ENCODE measurements at regions not wholly inside any gene's neighbourhood (a gene's known extent, or its start where the extent isn't known, plus 50 kb on each side); places are given as distances from the start of the nearest gene placed in this dataset.

DNA sequence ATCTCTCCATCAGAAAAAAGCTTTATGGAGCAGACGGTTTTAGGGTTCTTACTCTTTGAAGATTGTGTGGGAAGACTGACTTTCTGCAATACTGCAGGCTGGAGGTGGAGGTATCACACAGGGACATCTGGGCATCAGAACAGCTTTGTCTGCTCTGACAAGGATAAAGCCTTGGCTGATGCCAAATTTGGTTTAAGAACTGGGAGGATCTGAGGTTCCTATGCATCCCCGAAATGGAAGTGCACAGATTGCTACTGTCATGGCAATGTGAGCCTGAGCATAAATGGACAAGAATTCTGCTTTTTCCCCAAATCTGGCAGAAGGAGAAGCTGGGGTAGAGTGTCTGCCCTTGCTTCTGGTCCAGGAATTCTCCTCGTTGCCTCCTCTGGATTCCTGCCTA lies 424.3 kb downstream of the SLC4A3 start:
- no peak for ATAC-seq
- DNase-seq = no peak
- intact Hi-C loops (cut with DNase I, micrococcal nuclease) = no loop called here

DNA sequence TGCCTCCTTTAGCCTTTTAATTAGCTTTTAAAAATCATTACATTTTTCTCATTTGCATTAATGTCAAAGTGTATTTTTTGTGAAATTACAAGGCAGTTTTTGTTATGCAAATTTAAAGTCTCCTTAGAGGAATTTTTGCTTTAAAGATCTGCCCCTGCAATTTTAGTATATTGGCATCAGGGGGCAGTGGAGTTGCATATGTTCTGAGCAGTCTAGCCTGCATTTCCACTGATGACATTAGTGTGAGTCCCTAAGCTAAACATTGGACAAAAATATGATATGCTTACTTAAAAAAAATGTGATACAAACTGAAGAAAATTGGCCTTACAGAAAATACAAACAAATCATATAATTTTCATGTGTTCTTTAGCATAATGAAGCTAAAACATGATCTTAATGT lies 426.5 kb downstream of the SLC4A3 start:
- intact Hi-C loops (cut with DNase I, micrococcal nuclease) = no loop called here
- DNase-seq (no peak), ATAC-seq (no peak)

DNA sequence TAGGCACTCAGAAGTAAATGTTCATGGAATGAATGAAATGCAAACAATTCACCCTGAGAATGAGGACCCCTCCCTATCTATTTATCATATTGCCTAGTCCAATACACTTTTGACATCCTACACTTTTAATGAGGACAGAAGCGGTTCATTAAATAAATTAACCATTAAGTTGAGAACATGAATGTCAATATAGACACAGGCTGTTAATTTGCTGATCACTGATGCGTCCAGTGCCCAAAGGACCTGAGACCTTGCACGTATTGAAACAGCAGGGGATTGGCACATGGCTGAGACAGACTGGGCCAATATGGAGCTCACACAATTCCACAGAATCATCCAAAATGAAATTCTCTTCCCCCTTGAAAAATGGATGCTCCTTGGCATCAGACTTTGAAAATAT lies 430.0 kb downstream of the SLC4A3 start:
- no peak for ATAC-seq
- DNase-seq = no peak
- intact Hi-C loops (cut with DNase I, micrococcal nuclease) = no loop called here

DNA sequence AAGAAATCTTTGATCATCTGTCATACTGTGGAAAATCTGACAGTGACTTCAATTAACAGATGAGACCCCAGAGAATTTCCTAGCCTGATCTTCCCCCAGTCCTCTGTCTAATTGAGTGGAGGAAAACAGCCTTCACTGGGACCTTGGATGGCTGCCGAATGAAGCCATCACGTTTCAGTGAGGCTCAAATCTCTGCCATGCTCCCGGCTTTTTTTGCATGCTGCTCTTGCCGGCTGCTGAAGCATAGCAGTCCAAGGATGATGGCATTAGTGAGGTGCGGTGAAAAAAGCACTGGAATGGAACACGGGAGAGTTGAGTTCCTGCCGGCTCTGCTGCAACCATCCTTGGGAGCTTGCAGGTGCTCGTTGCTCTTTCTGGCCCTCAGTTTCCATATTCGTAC lies 430.5 kb downstream of the SLC4A3 start:
- DNase-seq = no peak
- ATAC-seq = no peak
- intact Hi-C loops (cut with DNase I, micrococcal nuclease) = no loop called here

DNA sequence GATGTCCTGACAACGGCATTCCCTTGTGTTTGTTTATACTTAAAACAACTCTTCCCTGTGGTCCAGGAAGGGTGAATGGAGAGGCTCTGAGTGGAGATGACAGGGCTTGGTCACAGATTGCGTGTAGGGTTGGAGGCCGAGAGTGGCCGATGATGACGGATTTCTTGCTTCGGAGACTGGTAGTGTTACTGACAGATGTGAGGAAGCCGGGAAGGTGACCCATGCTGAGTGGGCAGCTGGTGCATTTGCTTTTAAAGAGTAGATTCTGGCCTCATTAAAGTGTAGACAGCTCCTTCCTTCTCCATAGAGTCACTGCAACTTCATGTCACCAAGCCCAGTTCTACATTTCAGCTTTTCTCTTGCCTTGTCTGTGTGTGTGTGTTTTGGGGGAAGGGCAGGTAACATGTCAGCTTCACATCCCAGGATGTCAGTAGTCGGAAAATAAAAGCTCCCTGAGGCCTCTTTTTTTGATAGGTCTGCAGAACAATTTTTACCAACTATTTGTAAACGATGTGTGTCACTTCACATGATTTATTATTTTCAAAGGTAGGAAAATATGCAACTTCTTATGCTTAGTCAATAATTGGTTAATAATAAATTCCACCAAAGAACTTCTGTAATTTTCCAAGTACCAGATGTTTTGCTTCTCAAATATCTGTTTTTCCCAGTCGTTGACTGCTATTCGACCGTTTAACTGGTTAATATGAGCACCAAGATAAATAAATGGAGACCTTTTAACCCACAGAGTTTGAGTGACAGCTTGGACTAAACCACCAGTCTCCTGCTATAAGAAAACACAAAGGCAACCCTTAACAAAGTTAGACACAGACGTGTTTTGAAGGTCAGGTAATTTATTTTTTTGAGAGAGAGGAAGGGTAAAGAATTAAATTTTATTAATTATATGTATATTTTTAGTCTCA lies 436.9 kb downstream of the SLC4A3 start:
- no peak for ATAC-seq
- DNase-seq = no peak
- intact Hi-C loops (cut with DNase I, micrococcal nuclease) = no loop called here

DNA sequence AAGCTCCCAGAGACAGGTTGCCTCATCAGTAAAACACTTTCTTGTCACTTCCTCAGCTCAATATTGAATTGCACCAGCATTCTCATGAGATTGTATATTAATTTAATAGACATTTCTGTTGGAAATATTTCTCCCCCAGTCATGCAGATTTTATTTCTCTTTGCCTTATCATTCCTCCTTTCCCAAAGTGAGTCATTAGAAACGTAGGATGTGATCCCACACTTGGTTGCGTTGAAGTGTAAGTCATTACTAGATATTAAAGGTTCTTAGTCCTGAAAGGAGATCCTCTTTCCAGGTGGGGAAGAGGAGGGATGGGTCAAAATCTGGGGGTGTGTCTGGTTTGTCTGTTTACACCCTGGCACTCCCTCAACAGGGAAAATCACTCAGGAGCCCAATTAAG lies 438.2 kb downstream of the SLC4A3 start:
- DNase-seq (no peak), ATAC-seq (no peak)
- intact Hi-C loops (cut with DNase I, micrococcal nuclease) = no loop called here

DNA sequence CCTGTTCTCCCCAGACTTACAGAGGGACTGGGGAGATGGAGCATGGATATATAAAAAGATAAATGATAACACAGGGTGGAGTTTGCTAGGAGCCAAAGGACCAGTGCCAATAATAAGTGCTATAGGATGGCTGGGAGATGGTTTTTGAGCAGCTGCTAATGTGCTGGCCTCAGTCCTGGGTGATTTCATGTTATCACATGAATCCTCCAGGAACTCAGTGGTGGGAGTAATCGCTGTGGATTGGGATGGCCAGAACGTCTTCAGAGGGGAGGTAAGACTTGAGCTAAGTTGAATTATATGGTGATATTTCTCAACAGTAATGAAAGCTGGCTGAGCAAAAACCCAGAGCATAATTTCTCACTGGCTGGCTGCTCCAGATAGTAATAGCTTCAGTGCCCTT lies 441.4 kb downstream of the SLC4A3 start:
- no peak for DNase-seq
- ATAC-seq = no peak
- intact Hi-C loops (cut with DNase I, micrococcal nuclease) = no loop called here

DNA sequence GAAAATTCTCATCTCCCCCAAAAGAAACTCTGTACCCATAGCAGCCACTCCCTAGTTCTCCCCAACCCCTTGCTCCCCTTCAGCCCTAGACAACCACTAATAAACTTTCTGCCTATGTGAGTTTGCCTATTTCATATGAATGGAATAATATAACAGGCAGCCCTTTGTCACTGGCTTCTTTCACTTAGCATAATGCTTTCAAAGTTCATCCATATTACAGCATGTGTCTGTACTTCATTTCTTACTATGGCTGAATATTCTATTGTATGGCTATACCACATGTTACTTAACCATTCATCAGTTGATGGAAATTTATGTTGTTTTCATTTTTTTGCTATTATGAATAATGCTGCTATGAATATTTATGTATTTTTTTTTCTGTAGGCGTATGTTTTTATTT lies 442.9 kb downstream of the SLC4A3 start:
- ATAC-seq (no peak), DNase-seq (no peak)
- intact Hi-C loops (cut with DNase I, micrococcal nuclease) = no loop called here

DNA sequence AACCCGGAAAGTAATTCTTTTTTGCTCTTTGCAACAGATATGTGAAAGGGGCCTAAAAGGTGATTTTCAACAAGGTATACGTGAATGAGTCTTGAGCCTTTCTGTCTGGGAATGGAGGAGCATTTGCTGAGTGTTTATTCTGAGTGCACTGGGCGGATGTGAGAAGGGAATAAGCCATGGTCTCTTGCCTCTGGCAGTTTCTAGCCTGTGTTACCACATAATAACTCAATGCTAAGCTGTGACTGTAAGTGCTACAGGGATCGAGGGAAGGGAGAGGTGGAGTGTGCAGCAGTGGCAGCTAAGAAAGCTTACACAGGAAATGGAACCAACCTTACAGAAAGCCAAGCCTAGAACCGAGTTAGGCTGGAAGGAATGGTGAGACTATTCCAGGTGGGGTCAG lies 444.3 kb downstream of the SLC4A3 start:
- no peak for DNase-seq
- ATAC-seq = no peak
- intact Hi-C loops (cut with DNase I, micrococcal nuclease) = no loop called here

DNA sequence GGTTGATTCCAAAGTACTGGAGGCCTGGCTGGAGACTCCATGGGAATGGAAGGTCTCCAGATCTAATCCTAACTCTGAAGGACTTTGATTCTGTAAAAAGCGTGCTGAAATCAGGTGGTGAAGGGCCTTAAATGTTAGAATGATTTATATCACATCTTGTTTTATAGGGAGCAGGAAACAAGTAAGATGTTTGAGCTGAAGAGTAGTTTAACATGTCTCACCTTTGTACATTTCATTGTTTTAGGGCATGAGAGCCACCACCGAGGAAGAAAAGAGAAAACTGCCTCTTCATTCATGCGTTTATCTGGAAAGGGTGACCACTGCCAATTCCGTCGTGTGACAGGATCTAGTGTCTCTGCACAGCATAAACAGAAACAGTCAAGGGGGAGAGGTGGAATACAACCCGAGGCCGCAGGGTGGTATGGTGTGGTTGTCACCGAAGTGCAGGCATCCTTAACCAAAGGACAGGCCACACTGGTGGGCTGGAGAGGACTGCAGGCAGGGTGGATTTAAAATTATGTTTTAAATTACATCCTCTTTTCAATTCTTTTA lies 445.3 kb downstream of the SLC4A3 start:
- DNase-seq (no peak), ATAC-seq (peak; percentile 59)
- intact Hi-C loops (cut with DNase I, micrococcal nuclease) = no loop called here

DNA sequence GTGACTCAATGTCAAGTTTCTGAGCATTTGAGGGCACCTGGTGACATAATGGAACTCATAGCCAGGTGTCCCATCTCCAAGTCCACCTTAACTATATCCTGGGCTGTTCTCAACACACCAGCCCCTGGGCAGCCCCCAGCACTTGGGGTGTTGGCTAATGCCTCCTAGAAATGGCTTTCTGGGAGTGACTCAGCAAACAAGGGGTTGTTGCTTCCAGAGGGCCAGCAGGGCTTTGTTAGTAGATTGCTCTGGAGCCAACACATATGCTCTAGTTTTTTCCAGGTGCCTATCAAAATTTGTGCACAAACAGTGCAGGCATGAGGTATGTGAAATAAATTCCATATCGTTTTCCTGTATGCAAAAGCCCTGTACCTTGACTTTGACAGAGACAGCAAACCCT lies 448.4 kb downstream of the SLC4A3 start:
- intact Hi-C loops (cut with DNase I, micrococcal nuclease) = no loop called here
- DNase-seq = no peak
- ATAC-seq = no peak

DNA sequence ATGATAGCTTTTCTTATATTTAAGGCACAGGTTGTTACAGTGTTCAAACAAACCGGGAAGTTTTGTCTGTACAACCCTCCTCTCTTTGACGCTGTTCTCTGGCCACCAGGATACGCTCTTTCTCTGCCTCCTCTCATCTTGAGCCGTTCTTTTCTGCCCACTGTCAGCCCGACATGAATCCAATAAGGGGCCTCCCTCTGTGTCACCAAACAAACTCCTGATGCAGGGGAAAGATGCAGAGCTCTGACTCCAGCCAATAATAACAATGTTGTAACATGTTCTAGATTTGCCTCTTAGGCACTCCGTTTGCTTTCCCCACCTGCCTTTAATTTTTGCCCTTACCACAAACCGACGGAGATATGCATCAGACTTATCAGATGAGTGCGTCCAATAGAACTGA lies 449.3 kb downstream of the SLC4A3 start:
- intact Hi-C loops (cut with DNase I, micrococcal nuclease) = no loop called here
- DNase-seq (no peak), ATAC-seq (no peak)

DNA sequence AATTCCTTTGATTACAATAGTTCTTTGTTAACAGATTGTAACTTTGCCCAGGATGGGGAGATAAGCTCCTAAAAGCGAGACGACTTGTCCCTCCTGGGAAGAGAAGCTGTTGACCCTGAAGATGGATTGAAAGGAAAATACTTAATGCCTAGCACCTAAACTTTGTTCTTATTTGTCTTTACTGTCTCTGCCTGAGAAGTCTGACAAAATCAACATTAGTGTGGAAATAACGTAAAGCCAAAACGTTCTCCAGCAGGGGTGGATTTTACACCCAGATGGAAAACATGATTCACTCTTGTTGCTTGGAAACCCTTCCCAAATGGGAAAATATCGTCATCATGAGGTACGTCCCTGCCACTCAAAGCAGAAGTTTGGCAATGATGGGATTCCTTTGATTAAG lies 450.1 kb downstream of the SLC4A3 start:
- ATAC-seq (no peak), DNase-seq (no peak)
- intact Hi-C loops (cut with DNase I, micrococcal nuclease) = no loop called here

DNA sequence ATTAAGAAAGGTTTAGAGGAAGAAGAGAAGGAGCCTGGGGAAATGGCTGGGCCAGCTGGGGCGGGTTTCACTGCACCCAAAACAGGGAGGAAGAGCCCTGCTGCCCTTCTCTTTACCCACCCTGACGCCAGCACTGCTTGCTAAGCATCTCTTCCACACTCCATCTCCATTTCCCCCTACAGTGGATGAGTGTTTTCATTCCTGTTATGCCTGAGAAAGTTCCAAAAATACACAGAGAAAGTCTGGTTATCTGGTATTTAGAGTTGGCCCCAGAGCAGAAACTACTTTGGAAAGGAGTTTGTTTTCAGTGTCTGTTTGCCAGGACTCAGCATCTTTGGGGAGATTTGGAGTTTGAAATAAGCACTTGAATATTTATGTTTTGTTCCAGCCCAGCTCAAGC lies 451.0 kb downstream of the SLC4A3 start:
- ATAC-seq (no peak), DNase-seq (no peak)
- intact Hi-C loops (cut with DNase I, micrococcal nuclease) = no loop called here

DNA sequence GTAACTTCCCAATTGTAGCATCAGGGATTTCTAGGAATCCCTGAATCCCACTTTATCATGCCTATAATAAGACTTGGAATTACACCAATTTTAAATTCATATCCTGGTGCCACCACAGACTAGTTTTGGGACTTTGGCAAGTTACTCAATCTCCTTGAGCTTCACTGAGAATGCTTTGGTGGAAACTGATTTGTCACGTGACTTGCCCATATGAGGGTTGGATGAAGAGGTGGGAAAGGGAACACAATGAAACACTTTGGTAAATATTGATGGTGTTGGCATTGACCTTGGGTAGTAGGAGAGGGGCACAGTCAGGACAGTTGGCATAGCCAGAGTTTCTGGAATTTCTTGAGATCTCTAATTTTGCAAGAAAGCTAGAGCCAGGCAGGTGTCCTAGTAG lies 452.2 kb downstream of the SLC4A3 start:
- intact Hi-C loops (cut with DNase I, micrococcal nuclease) = no loop called here
- ATAC-seq (no peak), DNase-seq (no peak)

DNA sequence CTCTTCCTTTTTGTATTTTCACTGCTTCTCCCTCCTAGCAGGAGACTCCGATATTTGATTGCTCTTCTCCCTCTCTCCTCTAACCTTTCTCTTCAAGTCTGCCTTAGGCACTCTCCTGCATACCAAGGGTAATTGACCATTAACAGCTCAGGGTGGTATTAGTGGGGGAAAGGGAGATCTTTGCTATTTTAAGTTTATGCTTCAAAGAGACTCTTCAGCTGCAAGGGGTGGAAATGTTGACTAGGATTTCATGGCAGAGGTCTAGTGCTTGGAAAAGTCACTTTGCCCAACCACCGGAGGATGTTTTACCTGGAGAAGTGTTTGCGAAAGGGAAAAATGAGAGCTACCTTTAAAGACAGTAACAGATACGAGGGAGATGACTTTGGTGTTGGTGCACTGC lies 453.7 kb downstream of the SLC4A3 start:
- no peak for ATAC-seq
- intact Hi-C loops (cut with DNase I, micrococcal nuclease) = no loop called here

DNA sequence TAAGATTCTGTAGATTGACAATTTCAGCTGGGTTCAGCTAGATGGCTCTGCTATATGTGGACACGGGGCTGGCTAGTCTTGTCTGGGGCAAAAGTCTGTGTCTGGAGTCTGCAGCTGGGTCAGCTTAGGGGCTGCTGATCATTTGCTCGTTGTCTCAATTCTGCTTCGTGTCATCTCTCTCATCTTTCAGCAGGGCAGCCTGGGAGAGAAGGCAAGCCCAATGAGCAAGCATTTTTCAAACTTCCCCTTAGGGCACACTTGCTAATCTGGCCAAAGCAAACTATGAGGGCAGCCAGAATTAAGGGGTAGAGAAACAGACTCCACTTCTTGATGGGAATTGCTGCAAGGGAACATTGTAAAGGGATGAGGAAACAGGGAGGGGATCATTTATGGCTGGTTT lies 462.6 kb downstream of the SLC4A3 start:
- intact Hi-C loops (cut with DNase I, micrococcal nuclease) = no loop called here
- no peak for DNase-seq
- ATAC-seq = no peak

More for the DNA sequence above, 453.7 kb downstream of the SLC4A3 start:
- no peak for DNase-seq

DNA sequence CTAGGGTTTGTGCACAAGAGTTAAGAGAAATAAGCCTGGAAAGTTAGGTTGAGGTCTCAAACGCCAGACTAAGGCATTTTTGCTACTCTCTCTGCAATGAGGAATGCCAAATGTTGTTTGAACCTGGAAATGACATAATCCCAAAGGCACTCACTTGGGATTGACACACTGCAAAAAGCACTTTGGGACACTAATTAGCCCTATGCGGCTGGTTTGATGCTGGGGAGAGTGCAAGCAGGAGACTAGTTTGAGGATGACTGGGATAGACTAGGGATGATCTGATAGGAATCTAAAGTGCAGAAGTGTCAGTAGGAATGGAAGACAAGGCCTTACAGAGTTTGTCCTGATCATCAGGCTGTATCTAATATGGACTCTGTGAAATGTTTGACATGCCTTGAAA lies 469.0 kb downstream of the SLC4A3 start:
- ATAC-seq (no peak), DNase-seq (no peak)
- intact Hi-C loops (cut with DNase I, micrococcal nuclease) = no loop called here

DNA sequence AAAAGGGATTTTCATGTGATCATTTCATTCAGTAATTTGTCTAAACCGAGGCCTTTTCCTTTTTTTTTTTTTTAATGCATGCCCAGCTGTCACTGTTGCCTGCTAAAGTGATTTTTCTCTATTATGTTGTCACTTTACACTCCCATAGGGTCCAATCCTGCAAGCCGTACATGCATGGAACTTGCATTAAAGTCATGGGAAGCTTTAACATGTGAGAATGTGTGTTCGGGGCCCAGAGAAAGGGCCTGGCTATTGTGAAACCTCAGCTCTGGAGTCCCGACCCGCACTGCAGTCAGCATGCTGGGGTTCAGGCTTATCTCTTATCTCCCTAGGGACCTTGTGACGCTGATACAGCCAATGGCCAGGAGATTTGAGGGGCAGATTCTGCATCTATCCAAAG lies 474.6 kb downstream of the SLC4A3 start:
- intact Hi-C loops (cut with DNase I, micrococcal nuclease) = no loop called here
- ATAC-seq (no peak), DNase-seq (no peak)

DNA sequence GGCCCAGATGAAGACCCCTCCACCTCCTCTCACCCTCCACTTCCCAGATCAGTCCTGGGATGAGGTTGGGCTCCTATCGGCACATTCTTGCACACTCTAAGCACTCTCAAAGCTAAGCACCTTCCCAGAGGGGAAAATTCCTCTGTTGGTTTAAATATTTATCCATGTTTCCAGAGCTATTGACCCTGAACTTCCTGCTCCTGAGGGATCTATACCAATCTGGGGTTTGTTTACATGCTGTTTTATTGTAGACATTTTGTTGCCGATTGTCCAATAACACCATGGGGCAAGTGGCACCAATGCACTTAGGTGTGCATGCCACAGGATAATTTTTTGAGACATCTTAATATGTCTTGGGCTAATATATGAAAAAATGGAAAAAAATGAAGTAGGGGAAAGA lies 476.2 kb downstream of the SLC4A3 start:
- intact Hi-C loops (cut with DNase I, micrococcal nuclease) = no loop called here
- ATAC-seq = no peak
- DNase-seq = no peak

DNA sequence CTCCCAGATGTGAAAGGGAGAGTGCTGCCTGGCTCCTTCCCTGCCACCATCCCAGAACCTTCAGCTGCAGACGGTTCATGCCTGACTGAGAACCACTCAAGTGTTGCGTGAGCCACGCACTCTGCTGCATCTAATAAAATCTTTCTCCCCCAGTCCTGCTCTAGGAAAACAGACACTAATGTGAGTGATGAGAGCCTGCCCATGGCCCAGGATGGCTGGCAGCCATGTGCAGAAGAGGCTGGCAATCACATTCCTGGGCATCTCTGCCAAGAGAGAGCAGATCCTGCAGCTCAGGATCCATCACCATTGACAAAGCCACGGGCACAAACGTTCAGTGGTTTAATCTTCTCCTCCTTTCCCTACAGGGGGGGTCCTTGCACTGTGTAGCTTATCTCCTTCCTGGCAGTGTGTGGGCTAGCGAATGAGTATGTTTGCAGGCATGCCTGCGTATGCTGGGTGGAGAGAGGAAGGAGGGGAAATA lies 477.5 kb downstream of the SLC4A3 start:
- ATAC-seq = no peak
- DNase-seq = no peak
- intact Hi-C loops (cut with DNase I, micrococcal nuclease) = no loop called here
